Neural progenitor cell (in vitro differentiated cells): ENCODE measurements at regions not wholly inside any gene's neighbourhood (a gene's known extent, or its start where the extent isn't known, plus 50 kb on each side); places are given as distances from the start of the nearest gene placed in this dataset.

ENCODE experiments used
- EZH2 ChIP-seq: fragments of 200-600 bp; sonication (generic); IDR thresholded peaks from 2 replicates; pipeline ENCODE4 v1.6.1; 2017; ENCODE audit warnings: antibody characterized with exemption, mild to moderate bottlenecking, moderate library complexity
- EZH2phosphoT487 ChIP-seq: fragments of 200-600 bp; sonication (generic); IDR thresholded peaks from 2 replicates; pipeline ENCODE4 v1.6.1; 2017; ENCODE audit warnings: antibody characterized with exemption
- TF ChIP-seq, protein P1 (sequence below): fragments of 200-600 bp; sonication (generic); IDR thresholded peaks from 2 replicates; pipeline ENCODE4 v1.5.1; 2017; ENCODE audit warnings: antibody characterized with exemption, mild to moderate bottlenecking

- TF ChIP-seq, protein P1, sequence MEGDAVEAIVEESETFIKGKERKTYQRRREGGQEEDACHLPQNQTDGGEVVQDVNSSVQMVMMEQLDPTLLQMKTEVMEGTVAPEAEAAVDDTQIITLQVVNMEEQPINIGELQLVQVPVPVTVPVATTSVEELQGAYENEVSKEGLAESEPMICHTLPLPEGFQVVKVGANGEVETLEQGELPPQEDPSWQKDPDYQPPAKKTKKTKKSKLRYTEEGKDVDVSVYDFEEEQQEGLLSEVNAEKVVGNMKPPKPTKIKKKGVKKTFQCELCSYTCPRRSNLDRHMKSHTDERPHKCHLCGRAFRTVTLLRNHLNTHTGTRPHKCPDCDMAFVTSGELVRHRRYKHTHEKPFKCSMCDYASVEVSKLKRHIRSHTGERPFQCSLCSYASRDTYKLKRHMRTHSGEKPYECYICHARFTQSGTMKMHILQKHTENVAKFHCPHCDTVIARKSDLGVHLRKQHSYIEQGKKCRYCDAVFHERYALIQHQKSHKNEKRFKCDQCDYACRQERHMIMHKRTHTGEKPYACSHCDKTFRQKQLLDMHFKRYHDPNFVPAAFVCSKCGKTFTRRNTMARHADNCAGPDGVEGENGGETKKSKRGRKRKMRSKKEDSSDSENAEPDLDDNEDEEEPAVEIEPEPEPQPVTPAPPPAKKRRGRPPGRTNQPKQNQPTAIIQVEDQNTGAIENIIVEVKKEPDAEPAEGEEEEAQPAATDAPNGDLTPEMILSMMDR, result no peak
- no peak for TF ChIP-seq EZH2
- TF ChIP-seq EZH2phosphoT487, result no peak
These were observed 203.1 kb downstream of the FNDC1 start for GRCh38 chr6:159372333-159372732.
